Transverse colon (tissue), 3 donors: ENCODE measurements at regions not wholly inside any gene's neighbourhood (a gene's known extent, or its start where the extent isn't known, plus 50 kb on each side); places are given as distances from the start of the nearest gene placed in this dataset.

Experiments
- EP300 ChIP-seq: sonication (generic); formaldehyde crosslinking; IDR thresholded peaks from one replicate; pipeline ENCODE4 v1.6.1; 2017; ENCODE audit warnings: antibody characterized with exemption, low read depth
- POLR2A ChIP-seq: fragments of 450-650 bp; IDR thresholded peaks from one replicate; pipeline ENCODE4 v1.6.1; 2016; ENCODE audit warnings: antibody characterized with exemption, mild to moderate bottlenecking, moderate library complexity
- TF ChIP-seq, protein P1 (sequence below), 5 experiments: fragments of 200-600 bp in 3 of 5; fragments of 450-650 bp in 2 of 5; sonication (generic) in 3 of 5; IDR thresholded peaks; 1 replicate in 2 of 5; 2 replicates in 3 of 5; pipeline ENCODE4 v1.5.1; 2016 to 2017; ENCODE audit warnings: antibody characterized with exemption in 5 of 5, inconsistent platforms in 3 of 5, mild to moderate bottlenecking in 2 of 5, moderate library complexity in 1 of 5

- TF ChIP-seq POLR2A (no peak), EP300 (no peak)
- TF ChIP-seq, protein P1, sequence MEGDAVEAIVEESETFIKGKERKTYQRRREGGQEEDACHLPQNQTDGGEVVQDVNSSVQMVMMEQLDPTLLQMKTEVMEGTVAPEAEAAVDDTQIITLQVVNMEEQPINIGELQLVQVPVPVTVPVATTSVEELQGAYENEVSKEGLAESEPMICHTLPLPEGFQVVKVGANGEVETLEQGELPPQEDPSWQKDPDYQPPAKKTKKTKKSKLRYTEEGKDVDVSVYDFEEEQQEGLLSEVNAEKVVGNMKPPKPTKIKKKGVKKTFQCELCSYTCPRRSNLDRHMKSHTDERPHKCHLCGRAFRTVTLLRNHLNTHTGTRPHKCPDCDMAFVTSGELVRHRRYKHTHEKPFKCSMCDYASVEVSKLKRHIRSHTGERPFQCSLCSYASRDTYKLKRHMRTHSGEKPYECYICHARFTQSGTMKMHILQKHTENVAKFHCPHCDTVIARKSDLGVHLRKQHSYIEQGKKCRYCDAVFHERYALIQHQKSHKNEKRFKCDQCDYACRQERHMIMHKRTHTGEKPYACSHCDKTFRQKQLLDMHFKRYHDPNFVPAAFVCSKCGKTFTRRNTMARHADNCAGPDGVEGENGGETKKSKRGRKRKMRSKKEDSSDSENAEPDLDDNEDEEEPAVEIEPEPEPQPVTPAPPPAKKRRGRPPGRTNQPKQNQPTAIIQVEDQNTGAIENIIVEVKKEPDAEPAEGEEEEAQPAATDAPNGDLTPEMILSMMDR (IDR thresholded peaks at IDR 0.05) = no peak
Measured at GRCh38 chr5:36360307-36360706, 58.6 kb upstream of the RANBP3L start.
